ENCODE measurements at regions not wholly inside any gene's neighbourhood (a gene's known extent, or its start where the extent isn't known, plus 50 kb on each side); places are given as distances from the start of the nearest gene placed in this dataset.

GRCh38 chr2:190123956-190124355, 61.4 kb upstream of the MSTN start:
- Mint-ChIP-seq H3K4me1 (peaks cover 12 to 13% of the 10 kb centered on the region in 2 donors), H3K27ac (no peak overlapping the region), H3K27me3 (ENCODE audit: low read depth in 2 of 2) (peaks cover 0 to 5% of the 10 kb centered on the region in 2 donors), H3K36me3 (no peaks in the 10 kb centered on the region), H3K4me3 (no peak overlapping the region), H3K9me3 (no peaks in the 10 kb centered on the region)
- Histone ChIP-seq H3K27me3 (ENCODE audit: control insufficient read depth, insufficient read depth, low read length) (no peaks in the 10 kb centered on the region), H3K9me3 (ENCODE audit: control insufficient read depth, insufficient read depth, low read length) (no peaks in the 10 kb centered on the region), H3K4me1 (ENCODE audit: control insufficient read depth, insufficient read depth, low read length) (no peaks in the 10 kb centered on the region), H3K4me3 (ENCODE audit: low read length) (no peak overlapping the region), H3K36me3 (ENCODE audit: control insufficient read depth, insufficient read depth, low read length) (no peaks in the 10 kb centered on the region), H3K27ac (ENCODE audit: low read length) (no peak overlapping the region)
- intact Hi-C loops (cut with micrococcal nuclease), result no loop called here
- no peak for ATAC-seq
- 86% methylated on average over 1 of the region's 2 CpGs for WGBS (ENCODE audit: insufficient coverage)
- DNase-seq, result no peak
- no peak for TF ChIP-seq CTCF (IDR thresholded peaks at IDR 0.05)

GRCh38 chr2:190121971-190122370, 59.4 kb upstream of the MSTN start:
- Mint-ChIP-seq H3K4me3 (no peak overlapping the region), H3K4me1 (peaks cover 12 to 13% of the 10 kb centered on the region in 2 donors), H3K36me3 (no peaks in the 10 kb centered on the region), H3K27me3 (ENCODE audit: low read depth in 2 of 2) (peaks cover 0 to 5% of the 10 kb centered on the region in 2 donors), H3K27ac (peak overlapping the region; percentile 21 to 24), H3K9me3 (no peaks in the 10 kb centered on the region)
- intact Hi-C loops (cut with micrococcal nuclease), result no loop called here
- no peak for ATAC-seq
- no peaks in the 10 kb centered on the region for H3K36me3 ChIP-seq (ENCODE audit: control insufficient read depth, insufficient read depth, low read length)
- no peak overlapping the region for H3K27ac ChIP-seq (ENCODE audit: low read length)
- H3K4me1 ChIP-seq (ENCODE audit: control insufficient read depth, insufficient read depth, low read length), result no peaks in the 10 kb centered on the region
- peak in 1 of 2 donors; percentile 5 for DNase-seq
- 70% methylated on average over 1 of the region's 1 CpG for WGBS (ENCODE audit: insufficient coverage)
- H3K27me3 ChIP-seq (ENCODE audit: control insufficient read depth, insufficient read depth, low read length), result no peaks in the 10 kb centered on the region
- H3K9me3 ChIP-seq (ENCODE audit: control insufficient read depth, insufficient read depth, low read length), result no peaks in the 10 kb centered on the region
- no peak overlapping the region for H3K4me3 ChIP-seq (ENCODE audit: low read length)
- no peak for TF ChIP-seq CTCF (IDR thresholded peaks at IDR 0.05)

- no peak for TF ChIP-seq CTCF (IDR thresholded peaks at IDR 0.05)
- H3K9me3 Mint-ChIP-seq, result no peaks in the 10 kb centered on the region
- no peak for DNase-seq
These were observed 58.8 kb upstream of the MSTN start for GRCh38 chr2:190121305-190121704.

GRCh38 chr2:190119923-190120590, 57.5 kb upstream of the MSTN start:
- 74% methylated on average over 10 of the region's 14 CpGs for WGBS (ENCODE audit: insufficient coverage)
- Mint-ChIP-seq H3K4me1 (peaks cover 12 to 13% of the 10 kb centered on the region in 2 donors), H3K27ac (peak overlapping the region; percentile 14 to 28), H3K4me3 (peak overlapping the region; percentile 59), H3K27me3 (ENCODE audit: low read depth in 2 of 2) (peaks cover 0 to 3% of the 10 kb centered on the region in 2 donors), H3K36me3 (no peaks in the 10 kb centered on the region), H3K9me3 (peaks cover 0 to under 1% of the 10 kb centered on the region in 2 donors)
- Histone ChIP-seq H3K27me3 (ENCODE audit: control insufficient read depth, insufficient read depth, low read length) (no peaks in the 10 kb centered on the region), H3K4me1 (ENCODE audit: control insufficient read depth, insufficient read depth, low read length) (no peaks in the 10 kb centered on the region), H3K9me3 (ENCODE audit: control insufficient read depth, insufficient read depth, low read length) (no peaks in the 10 kb centered on the region), H3K36me3 (ENCODE audit: control insufficient read depth, insufficient read depth, low read length) (no peaks in the 10 kb centered on the region), H3K4me3 (ENCODE audit: low read length) (no peak overlapping the region), H3K27ac (ENCODE audit: low read length) (peak overlapping the region; percentile 11)
- TF ChIP-seq CTCF (IDR thresholded peaks at IDR 0.05), result no peak
- intact Hi-C loops (cut with micrococcal nuclease), result no loop called here
- no peak for ATAC-seq
- DNase-seq, result peak in 1 of 2 donors; percentile 7

More at GRCh38 chr2:190121305-190121704, 58.8 kb upstream of the MSTN start:
- Histone ChIP-seq H3K4me1 (ENCODE audit: control insufficient read depth, insufficient read depth, low read length) (no peaks in the 10 kb centered on the region), H3K27ac (ENCODE audit: low read length) (no peak overlapping the region), H3K4me3 (ENCODE audit: low read length) (no peak overlapping the region), H3K36me3 (ENCODE audit: control insufficient read depth, insufficient read depth, low read length) (no peaks in the 10 kb centered on the region), H3K9me3 (ENCODE audit: control insufficient read depth, insufficient read depth, low read length) (no peaks in the 10 kb centered on the region), H3K27me3 (ENCODE audit: control insufficient read depth, insufficient read depth, low read length) (no peaks in the 10 kb centered on the region)
- no peaks in the 10 kb centered on the region for H3K27me3 Mint-ChIP-seq (ENCODE audit: low read depth in 2 of 2)
- peaks cover 12 to 13% of the 10 kb centered on the region in 2 donors for H3K4me1 Mint-ChIP-seq
- peak overlapping the region in 1 of 2 donors; percentile 24 for H3K27ac Mint-ChIP-seq
- ATAC-seq, result no peak
- intact Hi-C loops (cut with micrococcal nuclease), result no loop called here
- H3K36me3 Mint-ChIP-seq, result no peaks in the 10 kb centered on the region
- no peak overlapping the region for H3K4me3 Mint-ChIP-seq
